GM12872 (cell line): ENCODE measurements at regions not wholly inside any gene's neighbourhood (a gene's known extent, or its start where the extent isn't known, plus 50 kb on each side); places are given as distances from the start of the nearest gene placed in this dataset.

Experiments
- CTCF ChIP-seq: IDR thresholded peaks from 3 replicates; pipeline ENCODE4 v1.5.1; 2011; ENCODE audit warnings: low read depth, mild to moderate bottlenecking, low read length, moderate library complexity; ENCODE audit not compliant: insufficient read depth

DNA sequence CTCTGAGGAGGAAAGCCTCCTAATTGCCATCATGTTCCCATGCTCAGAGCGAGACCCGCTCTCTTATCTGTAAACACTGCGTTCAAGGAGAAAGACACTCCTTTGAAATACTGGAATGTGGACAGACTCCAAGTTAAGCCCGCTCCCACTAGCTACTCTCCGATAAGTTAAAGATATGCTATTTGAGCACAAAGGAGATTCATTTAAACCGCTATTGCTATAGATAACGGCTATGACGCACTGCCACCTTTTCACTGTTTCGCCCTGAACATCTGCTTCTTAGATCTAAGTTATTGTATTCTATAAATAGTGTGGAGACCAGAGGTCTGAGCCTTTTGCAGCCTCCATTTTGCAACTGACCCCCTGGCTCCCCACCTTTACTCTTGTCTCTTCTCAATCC is 82.3 kb downstream of the GPX5 start:
- TF ChIP-seq CTCF = no peak

GRCh38 chr6:28609672-28610071 is 84.0 kb downstream of the GPX5 start:
- no peak for TF ChIP-seq CTCF

GRCh38 chr6:28615616-28615954 is 89.9 kb downstream of the GPX5 start:
- TF ChIP-seq CTCF = no peak

- no peak for TF ChIP-seq CTCF
Observed at GRCh38 chr6:28615955-28616747, 90.5 kb downstream of the GPX5 start.

DNA sequence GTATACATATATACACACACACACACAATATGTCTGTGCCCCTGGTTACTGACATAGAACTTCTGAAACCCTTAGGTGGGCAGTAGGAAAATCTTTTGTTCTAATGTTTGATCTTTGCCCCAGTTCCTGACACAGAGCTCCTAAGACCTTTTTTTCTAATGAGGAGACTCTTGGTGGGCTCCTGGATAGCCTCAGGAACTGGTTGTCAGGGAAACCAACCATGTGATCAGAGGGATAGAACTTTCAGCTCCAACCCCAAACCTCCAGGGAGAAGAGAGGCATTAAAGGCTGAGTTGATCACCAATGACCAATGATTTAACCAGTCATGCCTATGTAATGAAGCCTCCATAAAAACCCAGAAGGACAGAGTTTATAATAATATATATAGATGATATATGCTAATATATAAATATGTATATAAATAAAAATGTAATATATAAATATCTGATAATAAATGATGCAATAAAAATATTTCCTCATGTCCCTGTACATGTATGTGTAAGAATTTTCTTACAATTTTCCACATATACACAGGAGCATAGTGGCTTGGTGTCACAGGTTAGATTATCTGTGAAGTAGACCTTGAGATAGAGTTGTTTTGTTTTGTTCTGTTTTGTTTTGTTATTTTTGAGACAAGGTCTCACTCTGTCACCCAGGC is 93.3 kb downstream of the GPX5 start:
- no peak for TF ChIP-seq CTCF

DNA sequence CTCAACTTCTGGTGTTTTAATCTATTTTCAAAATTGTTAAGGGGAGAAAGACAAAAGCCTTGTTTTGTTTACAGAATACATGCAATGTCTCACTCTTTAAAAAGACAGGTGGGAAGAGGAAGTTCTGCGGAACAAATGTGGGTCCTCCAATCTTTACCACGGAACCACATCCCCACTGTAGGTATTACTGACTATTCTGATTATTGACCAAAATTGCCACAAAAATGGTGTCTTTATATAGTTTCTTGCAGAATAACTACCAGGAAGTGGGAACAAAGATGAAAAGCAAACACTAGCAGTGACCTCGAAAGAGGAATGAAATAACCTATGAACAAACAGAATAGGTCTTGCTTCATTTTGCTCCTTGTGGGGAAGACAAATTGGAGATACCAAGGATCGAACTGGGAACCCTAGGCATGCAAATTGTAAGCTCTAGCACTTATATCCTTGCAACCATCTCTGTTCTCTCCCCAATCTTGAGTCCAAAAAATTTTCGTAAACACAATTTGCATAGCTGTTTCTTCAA is 106.7 kb downstream of the GPX5 start:
- no peak for TF ChIP-seq CTCF

- no peak for TF ChIP-seq CTCF
Observed at GRCh38 chr6:28633445-28634215, 107.9 kb downstream of the GPX5 start.
